AG04449 (cell line): ENCODE measurements at regions not wholly inside any gene's neighbourhood (a gene's known extent, or its start where the extent isn't known, plus 50 kb on each side); places are given as distances from the start of the nearest gene placed in this dataset.

Source experiments
- CTCF ChIA-PET: fragments of 350-600 bp; formaldehyde crosslinking; extraction: SDS; loops from one replicate; lab custom pipeline; 2021; ENCODE audit warnings: antibody characterized with exemption; lab: Yijun Ruan, JAX
- POLR2A ChIA-PET: fragments of 400-600, 350-600 bp; formaldehyde crosslinking; extraction: SDS; loops from one replicate; lab custom pipeline; 2020; ENCODE audit warnings: antibody characterized with exemption, inconsistent platforms; lab: Yijun Ruan, JAX
- DNase-seq: peaks from one replicate; pipeline ENCODE4 v3.0.0-alpha.2; 2010; ENCODE audit warnings: low read depth, low spot score
- H3K4me3 ChIP-seq: 2 replicates; pipeline ENCODE4 v1.5.1; 2011; ENCODE audit warnings: low read depth, mild to moderate bottlenecking, control low read depth, low read length
- TF ChIP-seq, protein P1 (sequence below): IDR thresholded peaks from one replicate; pipeline ENCODE4 v1.5.1; 2011; ENCODE audit warnings: mild to moderate bottlenecking, moderate library complexity, low read length, control low read depth, inconsistent platforms; ENCODE audit not compliant: insufficient read depth; ENCODE audit errors: missing control alignments

DNA sequence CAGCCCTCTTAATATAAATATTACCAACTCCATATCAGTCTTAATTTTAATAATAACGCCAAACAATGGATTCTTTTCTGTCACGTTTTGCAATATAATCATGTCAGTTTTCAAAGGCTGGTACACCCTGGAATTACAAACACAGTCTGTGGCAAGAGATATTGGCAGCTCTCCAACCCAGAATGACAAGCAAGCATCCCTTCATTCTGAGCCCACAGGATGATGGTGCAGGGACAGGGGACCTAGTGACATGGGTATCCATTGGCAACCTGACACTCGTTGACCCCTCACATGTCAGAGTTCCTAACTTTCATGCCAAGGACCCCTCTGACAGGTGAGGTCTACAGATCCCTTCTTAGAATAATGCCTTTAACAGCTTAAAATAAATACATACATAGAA, 154.5 kb upstream of the TSC22D2 start:
- CTCF ChIA-PET, result no interaction called here
- TF ChIP-seq, protein P1, sequence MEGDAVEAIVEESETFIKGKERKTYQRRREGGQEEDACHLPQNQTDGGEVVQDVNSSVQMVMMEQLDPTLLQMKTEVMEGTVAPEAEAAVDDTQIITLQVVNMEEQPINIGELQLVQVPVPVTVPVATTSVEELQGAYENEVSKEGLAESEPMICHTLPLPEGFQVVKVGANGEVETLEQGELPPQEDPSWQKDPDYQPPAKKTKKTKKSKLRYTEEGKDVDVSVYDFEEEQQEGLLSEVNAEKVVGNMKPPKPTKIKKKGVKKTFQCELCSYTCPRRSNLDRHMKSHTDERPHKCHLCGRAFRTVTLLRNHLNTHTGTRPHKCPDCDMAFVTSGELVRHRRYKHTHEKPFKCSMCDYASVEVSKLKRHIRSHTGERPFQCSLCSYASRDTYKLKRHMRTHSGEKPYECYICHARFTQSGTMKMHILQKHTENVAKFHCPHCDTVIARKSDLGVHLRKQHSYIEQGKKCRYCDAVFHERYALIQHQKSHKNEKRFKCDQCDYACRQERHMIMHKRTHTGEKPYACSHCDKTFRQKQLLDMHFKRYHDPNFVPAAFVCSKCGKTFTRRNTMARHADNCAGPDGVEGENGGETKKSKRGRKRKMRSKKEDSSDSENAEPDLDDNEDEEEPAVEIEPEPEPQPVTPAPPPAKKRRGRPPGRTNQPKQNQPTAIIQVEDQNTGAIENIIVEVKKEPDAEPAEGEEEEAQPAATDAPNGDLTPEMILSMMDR, result no peak
- DNase-seq, result no peak
- POLR2A ChIA-PET, result no interaction called here
- H3K4me3 ChIP-seq, result no peak overlapping the region

DNA sequence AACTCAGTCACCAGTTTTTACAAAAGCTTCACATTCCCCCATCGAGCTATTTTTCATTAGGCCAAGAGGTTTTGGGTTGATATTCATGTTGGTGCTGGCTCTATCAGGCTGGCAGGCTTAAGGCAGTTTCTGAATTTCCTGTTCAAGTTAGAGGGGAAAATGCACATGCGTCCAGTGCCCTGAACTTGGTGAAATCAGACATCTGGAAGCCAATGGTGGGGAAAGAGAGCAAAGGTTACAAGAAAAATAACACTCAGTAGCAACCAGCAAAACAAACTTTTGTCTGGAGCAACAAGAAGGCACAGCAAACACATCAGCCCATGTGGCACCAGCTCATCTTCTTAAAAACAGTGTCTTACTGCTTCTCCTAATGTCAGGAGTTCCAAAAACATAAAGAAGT, 155.6 kb upstream of the TSC22D2 start:
- ChIA-PET POLR2A (interaction anchor here (1.0 kb wide), 1 partner anchor 156 kb away, joined by 3 read pairs; no protein-coding TSS in a partner anchor), CTCF (interaction anchor here (1.1 to 1.9 kb wide), 4 partner anchors 13 to 68 kb away, joined by 3 to 7 read pairs (median 3); no protein-coding TSS in a partner anchor)
- no peak overlapping the region for H3K4me3 ChIP-seq
- TF ChIP-seq, protein P1, result no peak
- no peak for DNase-seq

DNA sequence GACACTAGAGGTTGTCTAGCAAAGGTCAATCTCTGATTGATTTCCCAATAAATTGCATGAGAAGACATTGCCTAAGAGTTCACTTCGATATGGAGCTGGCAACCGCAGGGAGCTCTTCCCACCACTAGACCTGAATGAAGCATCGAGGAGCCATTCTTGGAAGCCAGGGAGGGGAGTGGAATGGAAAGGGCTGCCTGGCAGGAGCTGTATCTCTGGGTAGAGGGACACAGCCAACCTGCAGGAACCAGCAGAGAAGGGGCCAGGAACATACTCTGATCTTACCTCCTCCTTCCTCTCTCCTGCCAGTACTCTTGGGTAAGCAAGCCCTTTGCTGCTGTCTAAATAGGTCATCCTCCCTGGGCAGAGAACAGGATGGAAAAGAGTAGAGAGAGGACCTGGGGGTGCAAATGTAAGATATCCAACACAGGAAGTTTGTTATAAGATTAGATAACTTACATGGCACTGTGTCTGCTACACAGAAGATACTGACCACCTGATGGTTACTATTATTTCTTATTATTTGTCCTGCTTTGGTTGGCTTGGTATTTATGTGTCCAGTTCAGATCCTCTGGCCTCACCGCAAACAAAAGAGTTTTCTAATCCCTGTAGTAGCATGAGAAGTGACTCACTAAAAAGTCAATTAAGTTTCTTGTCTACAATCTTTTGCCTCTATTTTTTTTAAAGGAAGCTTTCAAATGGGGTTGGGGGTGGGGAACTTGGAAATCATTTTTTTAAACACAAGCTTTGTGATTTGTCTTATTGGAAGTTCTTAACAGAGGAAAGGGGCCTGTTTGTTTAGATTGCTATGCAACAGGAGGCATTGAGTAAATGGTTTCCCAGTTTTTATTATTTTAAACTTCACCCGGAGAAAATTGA, 156.7 kb upstream of the TSC22D2 start:
- TF ChIP-seq, protein P1, result no peak
- POLR2A ChIA-PET, result interaction anchor here (0.6 kb wide), 1 partner anchor 125 kb away, joined by 3 read pairs; no protein-coding TSS in a partner anchor
- CTCF ChIA-PET, result interaction anchor here (0.9 to 1.9 kb wide), 7 partner anchors 8 to 67 kb away, joined by 3 to 7 read pairs (median 3); no protein-coding TSS in a partner anchor

DNA sequence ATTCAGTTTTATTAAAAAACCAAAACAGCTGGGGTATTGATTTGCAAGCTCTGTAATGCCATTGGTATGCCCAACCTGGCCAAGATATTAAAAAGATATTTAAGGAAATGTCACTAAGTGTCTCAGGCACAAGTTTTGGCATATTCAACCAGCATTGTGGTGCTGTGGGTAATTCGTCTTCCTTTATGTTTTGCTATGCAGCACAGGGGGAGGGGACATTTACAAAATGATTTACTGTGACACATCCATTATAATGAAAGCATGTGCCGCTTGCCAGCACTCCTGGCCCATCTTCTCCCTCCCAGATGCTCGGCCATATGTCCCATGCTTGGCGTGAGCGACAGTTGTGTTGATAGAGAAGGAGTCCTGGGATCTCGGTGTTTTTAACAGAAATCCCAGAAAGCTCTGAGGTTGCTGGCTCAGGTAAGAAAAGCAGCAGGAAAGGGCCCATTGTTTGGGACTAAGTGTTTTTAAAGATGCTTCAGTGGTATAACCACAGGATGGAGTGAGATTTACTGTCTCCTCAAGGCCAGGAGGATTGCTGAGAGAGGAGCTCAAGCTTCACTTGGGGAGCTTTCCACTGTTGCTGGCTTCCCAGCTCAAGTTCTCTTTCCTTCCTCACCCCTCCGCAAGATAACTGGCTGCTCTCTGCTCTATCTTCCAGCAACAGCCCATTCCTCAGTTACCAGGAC, 158.2 kb upstream of the TSC22D2 start:
- H3K4me3 ChIP-seq, result no peak overlapping the region
- CTCF ChIA-PET, result interaction anchor here (0.9 to 2.2 kb wide), 10 partner anchors 10 to 245 kb away, joined by 3 to 11 read pairs (median 4); no protein-coding TSS in a partner anchor
- POLR2A ChIA-PET, result interaction anchor here (0.9 to 2.0 kb wide), 2 partner anchors 43 to 159 kb away, joined by 3 to 20 read pairs; partner anchors contain the start of gene TSC22D2
- TF ChIP-seq, protein P1, result no peak
- DNase-seq, result no peak

More for the DNA sequence above, 156.7 kb upstream of the TSC22D2 start:
- no peak overlapping the region for H3K4me3 ChIP-seq
- DNase-seq, result no peak

DNA sequence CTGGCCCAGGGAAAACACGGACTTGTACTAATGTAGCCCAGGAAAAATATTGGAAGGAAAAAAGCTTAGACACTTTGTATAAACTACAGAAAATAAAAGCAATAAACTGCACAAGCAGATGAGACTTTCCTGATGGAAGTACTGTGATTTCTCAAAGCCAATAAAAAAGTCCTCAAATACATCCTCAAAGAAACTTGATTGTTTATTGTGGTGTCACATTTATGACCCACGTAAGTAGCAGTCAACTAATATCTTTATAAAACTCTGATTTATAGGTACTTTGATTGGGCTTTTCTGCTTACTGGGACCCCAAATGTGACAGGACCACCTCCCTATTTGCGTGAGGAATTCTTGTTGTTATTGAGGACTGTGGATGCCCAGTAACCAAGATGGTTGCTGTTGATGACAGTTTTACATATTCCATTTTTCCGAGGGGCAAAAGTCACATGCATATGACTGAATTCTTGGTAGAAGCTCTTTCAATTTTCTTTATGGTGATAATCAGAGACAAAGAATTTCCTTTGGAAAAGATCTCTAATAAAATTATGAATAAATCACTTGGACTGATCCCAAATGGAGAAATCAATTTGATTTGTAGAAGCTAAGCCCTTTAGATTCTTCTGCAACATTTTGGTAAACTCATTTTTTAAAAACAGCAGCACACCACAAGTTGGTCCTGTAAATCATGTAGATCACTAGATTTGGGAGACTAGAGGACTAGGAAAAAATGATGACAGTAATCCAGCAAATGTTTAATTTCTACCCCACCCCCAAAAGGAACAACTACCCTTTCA, 159.0 kb upstream of the TSC22D2 start:
- ChIA-PET CTCF (interaction anchor here (0.9 to 2.2 kb wide), 6 partner anchors 11 to 246 kb away, joined by 3 to 11 read pairs (median 4); no protein-coding TSS in a partner anchor), POLR2A (interaction anchor here (0.6 to 2.0 kb wide), 10 partner anchors 10 to 642 kb away, joined by 3 to 20 read pairs (median 4); partner anchors contain the start of genes PFN2 and TSC22D2)
- no peak overlapping the region for H3K4me3 ChIP-seq
- no peak for DNase-seq
- TF ChIP-seq, protein P1, result no peak
